Activated gamma-delta T cell treated with Interleukin-2 at 50 U/mL for 16 hours (primary cell): ENCODE measurements at regions not wholly inside any gene's neighbourhood (a gene's known extent, or its start where the extent isn't known, plus 50 kb on each side); places are given as distances from the start of the nearest gene placed in this dataset.

Experiments
- DNase-seq: peaks from one replicate; pipeline ENCODE4 v3.0.0-alpha.2; 2020

GRCh38 chr1:55695151-55695550 lies 480.0 kb upstream of the USP24 start:
- no peak for DNase-seq

- DNase-seq, result no peak
Measured at GRCh38 chr1:55694310-55694801, 479.2 kb upstream of the USP24 start.

GRCh38 chr1:55692726-55693125 lies 477.6 kb upstream of the USP24 start:
- DNase-seq, result no peak

- DNase-seq, result no peak
Measured at GRCh38 chr1:55690366-55690765, 475.2 kb upstream of the USP24 start.

- no peak for DNase-seq
Measured at GRCh38 chr1:55689800-55690199, 474.6 kb upstream of the USP24 start.

- DNase-seq, result no peak
Measured at GRCh38 chr1:55685560-55685959, 470.4 kb upstream of the USP24 start.

GRCh38 chr1:55684131-55684650 lies 469.0 kb upstream of the USP24 start:
- DNase-seq, result no peak

GRCh38 chr1:55682198-55682597 lies 467.0 kb upstream of the USP24 start:
- no peak for DNase-seq

- no peak for DNase-seq
Measured at GRCh38 chr1:55679971-55680370, 464.8 kb upstream of the USP24 start.

GRCh38 chr1:55673416-55673815 lies 458.3 kb upstream of the USP24 start:
- DNase-seq, result no peak

GRCh38 chr1:55670331-55671082 lies 455.3 kb upstream of the USP24 start:
- DNase-seq, result no peak

GRCh38 chr1:55669293-55669692 lies 454.1 kb upstream of the USP24 start:
- no peak for DNase-seq

- no peak for DNase-seq
Measured at GRCh38 chr1:55662875-55663274, 447.7 kb upstream of the USP24 start.

- DNase-seq, result no peak
Measured at GRCh38 chr1:55658917-55659316, 443.8 kb upstream of the USP24 start.

- no peak for DNase-seq
Measured at GRCh38 chr1:55654750-55655149, 439.6 kb upstream of the USP24 start.

- no peak for DNase-seq
Measured at GRCh38 chr1:55654171-55654570, 439.0 kb upstream of the USP24 start.

GRCh38 chr1:55650444-55650843 lies 435.3 kb upstream of the USP24 start:
- DNase-seq, result no peak

- no peak for DNase-seq
Measured at GRCh38 chr1:55646181-55646580, 431.0 kb upstream of the USP24 start.

- DNase-seq, result no peak
Measured at GRCh38 chr1:55645270-55645669, 430.1 kb upstream of the USP24 start.

GRCh38 chr1:55641947-55642346 lies 426.8 kb upstream of the USP24 start:
- no peak for DNase-seq

- DNase-seq, result peak; percentile 6
Measured at GRCh38 chr1:55640708-55641473, 425.7 kb upstream of the USP24 start.

- DNase-seq, result no peak
Measured at GRCh38 chr1:55639526-55639925, 424.4 kb upstream of the USP24 start.

GRCh38 chr1:55639051-55639450 lies 423.9 kb upstream of the USP24 start:
- DNase-seq, result no peak

GRCh38 chr1:55636696-55637095 lies 421.5 kb upstream of the USP24 start:
- no peak for DNase-seq
